Body of pancreas (tissue), 4 donors: ENCODE measurements at regions not wholly inside any gene's neighbourhood (a gene's known extent, or its start where the extent isn't known, plus 50 kb on each side); places are given as distances from the start of the nearest gene placed in this dataset.

Source experiments
- ATAC-seq: fragments of 150-250 bp; one replicate; pipeline ENCODE4 v1.9.1; 2016
- DNase-seq, 4 donors: peaks; one replicate each; pipeline ENCODE4 v3.0.0-alpha.2; 2019
- H3K27ac ChIP-seq, 4 donors: fragments of 200-600 bp; sonication (generic); 1 replicate in 3 of 4; 2 replicates in 1 of 4; pipeline versions ENCODE4 v1.5.1 to v1.6.1; 2016 to 2019; ENCODE audit warnings: mild to moderate bottlenecking in 1 of 4, mixed read lengths in 1 of 4, moderate library complexity in 1 of 4
- H3K27me3 ChIP-seq, 2 donors: fragments of 200-600 bp; sonication (generic); one replicate each; pipeline ENCODE4 v1.6.0; 2016; ENCODE audit warnings: mild to moderate bottlenecking in 1 of 2
- H3K36me3 ChIP-seq, 2 donors: fragments of 200-600 bp; sonication (generic); replicated peaks in 1 of 2; 2 replicates each; pipeline ENCODE4 v1.5.1; 2016; ENCODE audit warnings: low read depth in 2 of 2; ENCODE audit not compliant: insufficient read depth in 1 of 2
- H3K4me1 ChIP-seq: fragments of 200-600 bp; sonication (generic); one replicate; pipeline ENCODE4 v1.6.0; 2016
- H3K4me3 ChIP-seq, 2 donors: fragments of 200-600 bp; sonication (generic); 1 replicate in 1 of 2; 2 replicates in 1 of 2; pipeline ENCODE4 v1.5.1; 2016 to 2019
- H3K9me3 ChIP-seq, 3 donors: fragments of 200-600 bp; sonication (generic); 1 replicate in 2 of 3; 2 replicates in 1 of 3; pipeline ENCODE4 v1.5.1; 2016
- POLR2A ChIP-seq, 3 donors: fragments of 450-650 bp; IDR thresholded peaks; one replicate each; pipeline ENCODE4 v1.6.1; 2016; ENCODE audit warnings: antibody characterized with exemption in 3 of 3, mild to moderate bottlenecking in 2 of 3
- WGBS, 2 donors: methylation state at CpG; one replicate each; pipeline ENCODE4 v1.1.5; 2017; 5-methylcytosine and 5-hydroxymethylcytosine counted together
- intact Hi-C: fragments of 100-400 bp; cut with DNase I; formaldehyde crosslinking; loops from one replicate; pipeline ENCODE4 v1.15.1; 2023
- TF ChIP-seq, protein P1 (sequence below), 7 experiments: fragments of 450-650 bp in 4 of 7; fragments of 200-600 bp in 3 of 7; sonication (generic) in 3 of 7; IDR thresholded peaks; one replicate each; pipeline ENCODE4 v1.5.1; 2016 to 2019; ENCODE audit warnings: antibody characterized with exemption in 7 of 7

DNA sequence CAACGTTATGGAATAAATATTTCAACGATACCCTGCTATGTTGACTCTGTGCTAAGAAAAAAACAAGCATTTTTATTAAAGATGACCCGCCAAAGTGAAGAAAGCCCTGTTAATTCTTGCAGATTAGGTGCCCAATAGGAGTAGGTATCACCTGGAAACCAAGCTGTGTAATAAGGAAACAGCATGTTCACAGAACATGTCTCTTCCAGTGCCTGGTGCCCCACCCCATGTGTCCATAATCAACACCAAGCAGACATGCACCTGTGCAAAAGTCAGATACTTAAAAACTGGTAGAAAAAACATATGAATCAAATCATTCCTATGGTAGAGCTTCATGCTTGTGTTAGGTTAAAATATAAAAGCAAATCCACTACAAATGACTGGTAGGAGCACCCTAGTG, 327.1 kb downstream of the SHANK2 start:
- Histone ChIP-seq H3K9me3 (peaks cover 0 to 12% (median 0%) of the 10 kb centered on the region in 3 donors), H3K27me3 (no peaks in the 10 kb centered on the region), H3K4me1 (no peaks in the 10 kb centered on the region), H3K36me3 (no peaks in the 10 kb centered on the region), H3K4me3 (no peak overlapping the region), H3K27ac (no peak overlapping the region)
- WGBS, 2 donors, result 83 to 86% methylated on average over 3 of the region's 3 CpGs
- ATAC-seq (no peak), DNase-seq (no peak)
- TF ChIP-seq, protein P1, sequence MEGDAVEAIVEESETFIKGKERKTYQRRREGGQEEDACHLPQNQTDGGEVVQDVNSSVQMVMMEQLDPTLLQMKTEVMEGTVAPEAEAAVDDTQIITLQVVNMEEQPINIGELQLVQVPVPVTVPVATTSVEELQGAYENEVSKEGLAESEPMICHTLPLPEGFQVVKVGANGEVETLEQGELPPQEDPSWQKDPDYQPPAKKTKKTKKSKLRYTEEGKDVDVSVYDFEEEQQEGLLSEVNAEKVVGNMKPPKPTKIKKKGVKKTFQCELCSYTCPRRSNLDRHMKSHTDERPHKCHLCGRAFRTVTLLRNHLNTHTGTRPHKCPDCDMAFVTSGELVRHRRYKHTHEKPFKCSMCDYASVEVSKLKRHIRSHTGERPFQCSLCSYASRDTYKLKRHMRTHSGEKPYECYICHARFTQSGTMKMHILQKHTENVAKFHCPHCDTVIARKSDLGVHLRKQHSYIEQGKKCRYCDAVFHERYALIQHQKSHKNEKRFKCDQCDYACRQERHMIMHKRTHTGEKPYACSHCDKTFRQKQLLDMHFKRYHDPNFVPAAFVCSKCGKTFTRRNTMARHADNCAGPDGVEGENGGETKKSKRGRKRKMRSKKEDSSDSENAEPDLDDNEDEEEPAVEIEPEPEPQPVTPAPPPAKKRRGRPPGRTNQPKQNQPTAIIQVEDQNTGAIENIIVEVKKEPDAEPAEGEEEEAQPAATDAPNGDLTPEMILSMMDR (IDR thresholded peaks at IDR 0.05), result no peak
- TF ChIP-seq POLR2A (IDR thresholded peaks at IDR 0.05), result no peak
- intact Hi-C loops, result no loop called here

DNA sequence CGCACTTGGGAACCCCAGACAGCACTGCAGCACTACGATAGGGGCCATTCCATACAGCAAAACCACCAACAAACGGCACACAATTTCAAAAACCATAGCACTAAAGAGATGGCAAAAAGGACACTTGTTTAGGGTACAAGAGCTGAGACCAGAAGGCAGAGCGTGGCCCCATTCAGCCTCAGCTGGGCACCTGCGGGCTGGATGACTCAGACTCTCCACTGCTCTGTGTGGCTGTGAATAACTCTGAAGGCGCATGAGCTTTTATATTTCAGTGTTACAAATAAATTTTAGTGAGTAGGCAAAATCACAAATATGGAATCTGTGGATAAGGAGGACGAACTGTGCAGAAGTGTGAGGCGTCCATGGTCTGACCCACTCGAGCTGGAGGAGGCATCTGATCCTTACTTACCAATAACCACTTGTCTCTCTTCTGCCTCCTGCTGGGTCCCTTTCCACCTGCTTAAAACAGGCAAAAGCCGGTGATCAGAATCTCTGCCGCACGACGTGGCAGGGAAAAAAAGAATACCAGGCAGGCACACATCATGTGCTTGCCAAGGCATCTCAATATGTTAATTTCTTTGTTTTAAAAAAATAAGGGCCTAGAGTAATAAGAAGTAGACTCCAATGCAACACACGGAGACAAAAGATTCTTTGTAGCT, 325.7 kb downstream of the SHANK2 start:
- H3K27ac ChIP-seq, result no peak overlapping the region
- H3K4me1 ChIP-seq, result no peaks in the 10 kb centered on the region
- no peaks in the 10 kb centered on the region for H3K27me3 ChIP-seq
- peaks cover 0 to 10% (median 0%) of the 10 kb centered on the region in 3 donors for H3K9me3 ChIP-seq
- DNase-seq (no peak), ATAC-seq (no peak)
- no peak overlapping the region for H3K4me3 ChIP-seq
- TF ChIP-seq, protein P1 (IDR thresholded peaks at IDR 0.05), result no peak
- no peak for TF ChIP-seq POLR2A (IDR thresholded peaks at IDR 0.05)
- no peaks in the 10 kb centered on the region for H3K36me3 ChIP-seq
- intact Hi-C loops, result no loop called here
- 88 to 91% methylated on average over 14 of the region's 14 CpGs for WGBS, 2 donors

DNA sequence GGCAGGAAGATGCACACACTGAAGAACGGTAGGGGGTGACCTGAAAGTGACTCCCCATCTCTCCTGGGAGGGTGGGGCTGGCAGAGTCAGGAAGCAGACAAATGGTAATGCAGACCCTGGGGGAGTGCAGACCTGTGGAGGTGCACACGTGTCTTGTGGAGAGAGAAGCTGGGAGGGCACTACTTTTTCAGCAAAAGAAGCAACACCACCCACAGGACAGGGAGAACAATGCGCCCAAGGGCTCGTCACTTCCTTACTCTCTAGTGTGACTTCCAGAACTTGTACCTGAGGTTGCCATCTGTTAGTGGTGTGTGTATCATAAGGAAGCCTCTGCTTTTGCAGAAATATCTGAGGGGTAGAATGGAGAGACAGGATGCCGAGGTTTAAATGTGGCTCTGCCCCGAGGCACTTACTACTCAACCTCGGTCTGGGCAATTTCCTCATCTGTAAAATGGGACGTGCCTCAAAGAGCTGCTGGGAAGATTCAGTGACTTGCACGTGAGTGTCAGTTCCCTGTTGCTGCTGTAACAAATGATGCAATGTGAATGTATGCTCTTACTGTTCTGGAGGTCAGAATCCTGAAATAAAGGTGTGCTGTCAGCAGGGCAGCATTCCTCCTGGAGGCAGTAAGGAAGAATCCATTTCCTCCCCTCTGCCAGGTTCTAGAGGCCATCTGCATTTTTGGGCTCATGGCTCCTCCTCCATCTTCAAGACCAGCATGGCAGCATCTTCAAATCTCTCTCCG, 323.4 kb downstream of the SHANK2 start:
- Histone ChIP-seq H3K9me3 (peaks cover 0 to 4% (median 0%) of the 10 kb centered on the region in 3 donors), H3K27ac (no peak overlapping the region), H3K27me3 (no peaks in the 10 kb centered on the region), H3K4me3 (no peak overlapping the region), H3K4me1 (no peaks in the 10 kb centered on the region), H3K36me3 (no peaks in the 10 kb centered on the region)
- ATAC-seq (no peak), DNase-seq (no peak)
- 84 to 94% methylated on average over 10 of the region's 10 CpGs for WGBS, 2 donors
- TF ChIP-seq, protein P1 (IDR thresholded peaks at IDR 0.05), result no peak
- TF ChIP-seq POLR2A (IDR thresholded peaks at IDR 0.05), result no peak
- intact Hi-C loops, result no loop called here

DNA sequence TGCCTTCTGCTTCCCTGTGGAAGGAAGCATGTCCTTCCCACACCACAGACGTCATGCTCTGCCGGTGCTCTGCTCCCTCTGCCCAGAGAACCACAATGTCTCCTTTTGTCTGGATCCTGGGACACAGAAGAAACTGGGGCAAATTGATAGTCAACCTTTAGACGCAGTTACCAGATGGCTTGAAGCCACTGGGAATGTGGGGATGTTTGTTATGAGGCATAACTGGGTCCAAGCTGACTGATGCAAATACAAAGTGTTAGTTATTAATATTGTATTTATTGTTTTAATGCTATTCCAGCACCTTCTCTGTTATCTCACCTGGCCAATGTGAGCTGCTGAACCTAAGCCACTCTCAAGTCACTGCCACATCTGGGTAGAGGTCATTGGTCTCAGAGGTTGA, 322.2 kb downstream of the SHANK2 start:
- Histone ChIP-seq H3K9me3 (peaks cover 0 to 4% (median 0%) of the 10 kb centered on the region in 3 donors), H3K4me1 (no peaks in the 10 kb centered on the region), H3K27ac (no peak overlapping the region), H3K27me3 (no peaks in the 10 kb centered on the region), H3K4me3 (no peak overlapping the region), H3K36me3 (no peaks in the 10 kb centered on the region)
- intact Hi-C loops, result no loop called here
- TF ChIP-seq POLR2A (IDR thresholded peaks at IDR 0.05), result no peak
- TF ChIP-seq, protein P1 (IDR thresholded peaks at IDR 0.05), result no peak
- WGBS, 2 donors, result 93 to 95% methylated on average over 3 of the region's 3 CpGs
- DNase-seq, result no peak
- ATAC-seq, result no peak
